GM10266 (cell line): ENCODE measurements at regions not wholly inside any gene's neighbourhood (a gene's known extent, or its start where the extent isn't known, plus 50 kb on each side); places are given as distances from the start of the nearest gene placed in this dataset.

ENCODE experiments used
- DNase-seq: peaks from one replicate; pipeline ENCODE4 v3.0.0; 2012; ENCODE audit errors: extremely low spot score
- CTCF ChIP-seq: IDR thresholded peaks from 2 replicates; pipeline ENCODE4 v1.5.1; 2012; ENCODE audit warnings: mild to moderate bottlenecking, low read depth; ENCODE audit not compliant: control insufficient read depth, insufficient read depth; ENCODE audit errors: missing control alignments

DNA sequence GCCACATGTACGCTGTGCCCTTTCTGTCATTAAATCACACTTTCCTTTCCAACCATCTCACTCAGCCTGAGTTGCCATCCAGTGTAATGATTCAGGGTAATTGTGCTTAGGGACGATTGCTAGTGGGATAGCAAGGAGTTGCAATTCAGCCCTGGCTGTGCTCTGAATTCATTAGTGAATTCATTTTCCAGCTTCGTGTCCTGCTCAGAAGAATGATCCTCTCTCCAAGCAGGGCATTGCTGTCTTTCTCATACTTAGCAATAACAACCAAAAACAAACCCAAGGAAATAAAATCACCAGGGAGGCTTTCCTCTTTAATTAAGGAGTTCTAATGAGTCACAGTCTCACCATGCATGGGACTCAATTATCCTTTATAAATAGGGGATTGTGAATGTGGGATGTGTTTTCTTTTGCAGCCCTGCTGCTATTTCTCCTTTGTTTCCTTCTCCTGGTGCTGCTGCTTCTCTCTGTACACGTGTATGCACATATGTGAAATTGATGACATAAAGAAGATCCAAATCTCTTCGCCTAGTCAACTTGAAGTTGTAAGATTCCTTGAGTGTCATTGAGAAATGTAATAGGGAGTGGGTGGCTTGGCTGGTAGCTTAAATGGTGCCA lies 167.0 kb downstream of the TSEN15 start:
- no peak for TF ChIP-seq CTCF
- DNase-seq, result no peak

DNA sequence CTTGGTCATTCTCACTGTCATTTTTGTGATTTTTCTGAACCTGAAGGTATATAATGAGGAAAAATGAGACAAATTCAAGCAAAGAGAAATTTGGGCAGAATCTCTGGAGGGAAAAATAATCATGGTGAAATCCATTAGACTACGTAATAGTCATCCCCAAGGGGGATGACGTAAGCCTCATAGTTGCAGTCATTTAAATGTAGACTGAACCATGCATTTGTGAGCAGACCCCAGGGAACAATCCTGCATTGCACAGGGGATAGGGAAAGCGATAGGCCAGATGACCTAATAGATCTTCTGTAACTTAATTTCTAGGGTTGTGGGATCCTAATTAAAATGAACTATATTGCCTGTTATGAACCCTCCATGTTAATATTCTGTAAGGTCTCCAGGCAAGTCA lies 167.4 kb upstream of the C1orf21 start:
- no peak for TF ChIP-seq CTCF
- no peak for DNase-seq

DNA sequence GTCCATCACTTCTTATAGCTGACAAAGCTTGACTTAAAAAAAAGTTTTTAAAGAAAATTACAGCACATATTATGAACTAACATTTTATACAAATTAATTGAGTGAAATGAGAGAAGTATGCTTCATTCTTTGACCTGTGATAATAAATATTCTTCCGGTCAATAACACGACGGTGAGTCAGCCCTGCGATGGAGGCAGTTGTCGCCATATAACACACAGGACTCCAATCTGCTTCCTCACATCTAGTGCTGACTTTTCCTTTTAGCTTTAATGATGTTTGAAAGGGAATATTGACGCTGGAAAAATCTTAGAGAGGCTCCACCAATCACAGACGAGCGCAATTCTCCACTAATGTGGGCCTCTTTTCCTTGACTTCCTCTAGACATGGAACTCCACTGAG lies 166.9 kb upstream of the C1orf21 start:
- TF ChIP-seq CTCF, result no peak
- DNase-seq, result no peak

DNA sequence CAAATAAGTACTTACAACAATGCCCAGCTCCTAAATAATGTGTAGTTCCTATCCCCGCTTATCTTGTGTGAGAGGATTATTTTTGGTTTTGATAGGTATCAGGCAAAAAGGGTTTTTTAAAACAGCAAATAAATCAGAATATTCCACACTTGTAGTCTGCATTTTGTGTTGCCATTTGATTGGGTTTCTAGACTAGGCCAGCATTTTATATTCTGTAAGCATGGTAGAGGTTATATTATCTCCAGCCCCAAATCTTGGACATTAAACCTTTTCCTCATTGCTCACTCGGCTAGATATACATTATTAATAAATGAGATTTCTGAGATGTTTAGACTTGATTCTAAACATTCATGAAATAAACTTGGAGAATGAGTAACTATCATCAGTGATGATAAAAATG lies 165.7 kb upstream of the C1orf21 start:
- no peak for TF ChIP-seq CTCF
- DNase-seq, result no peak

DNA sequence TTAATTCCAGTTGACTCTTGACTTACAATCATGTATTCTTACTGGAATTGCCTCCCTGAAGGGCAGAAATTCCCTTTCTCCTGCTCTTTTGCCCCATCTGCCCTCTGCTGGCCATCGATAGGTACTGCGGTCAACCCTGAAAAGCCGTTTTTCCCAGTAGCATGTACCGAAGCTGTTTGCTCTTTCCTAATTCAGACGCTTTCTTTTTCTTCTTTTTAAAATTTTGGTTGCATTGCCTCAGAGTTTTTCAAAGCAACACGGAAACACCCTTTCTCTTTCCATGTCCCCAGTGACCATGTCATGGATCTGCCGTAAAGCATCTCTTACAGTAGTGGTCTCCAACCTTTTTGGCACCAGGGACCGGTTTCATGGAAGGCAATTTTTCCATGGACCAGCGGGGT lies 164.2 kb upstream of the C1orf21 start:
- peak; percentile 91 for TF ChIP-seq CTCF
- DNase-seq, result peak; percentile 52

DNA sequence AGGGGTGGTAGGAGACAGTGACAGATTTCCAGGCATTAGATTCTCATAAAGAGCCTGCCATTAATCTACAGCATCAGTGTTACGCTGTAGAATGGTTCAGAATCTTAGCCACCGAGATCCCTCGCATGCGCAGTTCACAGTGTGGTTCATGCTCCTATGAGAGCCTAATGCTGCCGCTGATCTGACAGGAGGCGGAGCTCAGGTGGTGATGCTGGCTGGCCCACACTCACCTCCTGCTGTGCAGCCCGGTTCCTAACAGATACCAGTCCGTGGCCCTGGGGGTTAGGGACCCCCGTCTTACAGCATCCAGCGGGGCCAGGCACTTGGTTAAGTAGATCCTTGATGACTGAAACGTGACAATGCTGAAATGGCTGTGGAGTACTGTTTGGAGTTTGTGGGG lies 163.6 kb upstream of the C1orf21 start:
- no peak for TF ChIP-seq CTCF
- no peak for DNase-seq

DNA sequence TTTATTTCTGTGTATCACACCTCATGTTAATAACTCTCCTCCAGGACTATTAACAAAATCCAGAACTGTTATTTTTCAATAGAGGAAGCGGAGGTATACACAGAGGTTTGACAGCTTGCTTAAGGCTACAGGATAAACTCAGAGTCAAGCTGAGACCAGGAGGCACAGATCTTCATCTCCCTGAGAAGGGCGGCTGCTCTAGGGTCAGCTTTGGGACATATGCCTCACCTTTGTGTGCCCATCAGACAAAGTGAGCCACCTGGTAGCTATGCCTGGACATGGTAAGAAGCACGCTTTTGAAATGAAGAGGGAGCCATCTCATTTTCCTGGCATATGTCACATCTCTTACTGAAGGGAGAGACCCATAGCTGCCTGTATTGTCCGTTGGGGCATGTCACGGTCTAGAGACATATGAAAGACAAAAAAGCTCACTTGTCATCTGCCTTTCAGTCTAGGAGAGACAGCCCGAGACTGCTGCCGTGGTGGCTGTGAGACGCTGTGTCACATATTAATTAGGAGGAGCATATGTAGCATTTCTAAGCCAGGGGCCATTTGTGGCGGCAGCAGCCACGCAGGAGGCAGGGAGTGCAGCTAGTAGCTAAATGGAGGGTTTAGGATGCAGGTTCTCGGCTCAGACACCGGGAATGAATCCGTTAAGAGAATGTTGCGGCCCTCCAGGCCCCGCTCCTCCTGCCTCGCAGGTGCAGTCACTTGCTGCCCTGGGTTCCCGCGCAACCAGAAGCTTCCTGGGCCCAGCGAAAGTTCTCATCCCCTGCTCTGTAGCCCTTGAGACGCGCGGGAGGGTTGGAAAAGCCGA lies 161.3 kb upstream of the C1orf21 start:
- DNase-seq, result no peak
- TF ChIP-seq CTCF, result no peak
